GM12875 (cell line): ENCODE measurements at regions not wholly inside any gene's neighbourhood (a gene's known extent, or its start where the extent isn't known, plus 50 kb on each side); places are given as distances from the start of the nearest gene placed in this dataset.

ENCODE experiments used
- H3K4me3 ChIP-seq: one replicate; pipeline ENCODE4 v1.5.1; 2011; ENCODE audit warnings: low read depth, low read length, control low read depth
- TF ChIP-seq, protein P1 (sequence below): IDR thresholded peaks from 2 replicates; pipeline ENCODE4 v1.5.1; 2011; ENCODE audit warnings: low read depth, mild to moderate bottlenecking, control low read depth, inconsistent platforms, low read length, moderate library complexity, borderline replicate concordance; ENCODE audit not compliant: insufficient read depth

DNA sequence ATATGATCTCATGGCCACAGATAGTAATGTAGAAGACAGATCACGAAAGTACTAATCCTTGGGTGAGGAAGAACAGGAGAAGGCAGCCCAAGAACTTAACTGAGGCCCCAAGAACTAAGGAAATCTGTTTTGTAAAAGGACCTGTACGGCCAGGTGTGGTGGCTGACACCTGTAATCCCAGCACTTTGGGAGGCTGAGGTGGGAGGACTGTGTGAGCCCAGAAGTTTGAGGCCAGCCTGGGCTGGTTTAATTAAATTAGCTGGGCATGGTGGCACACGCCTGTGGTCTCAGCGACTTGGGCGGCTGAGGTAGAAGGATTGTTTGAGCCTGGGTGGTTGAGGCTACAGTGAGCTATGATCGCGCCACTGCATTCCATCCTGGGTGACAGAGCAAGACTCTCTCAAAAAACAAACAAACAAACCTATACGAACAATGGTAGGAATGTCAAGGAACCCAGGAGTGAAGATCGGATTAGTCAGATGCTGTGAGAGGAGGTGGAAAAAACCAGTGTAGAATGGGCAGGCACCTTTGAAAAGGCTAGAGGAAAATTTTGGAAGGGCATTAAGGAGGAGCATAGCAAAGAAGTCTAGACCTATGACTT is 283.8 kb upstream of the DMRT1 start:
- TF ChIP-seq, protein P1, sequence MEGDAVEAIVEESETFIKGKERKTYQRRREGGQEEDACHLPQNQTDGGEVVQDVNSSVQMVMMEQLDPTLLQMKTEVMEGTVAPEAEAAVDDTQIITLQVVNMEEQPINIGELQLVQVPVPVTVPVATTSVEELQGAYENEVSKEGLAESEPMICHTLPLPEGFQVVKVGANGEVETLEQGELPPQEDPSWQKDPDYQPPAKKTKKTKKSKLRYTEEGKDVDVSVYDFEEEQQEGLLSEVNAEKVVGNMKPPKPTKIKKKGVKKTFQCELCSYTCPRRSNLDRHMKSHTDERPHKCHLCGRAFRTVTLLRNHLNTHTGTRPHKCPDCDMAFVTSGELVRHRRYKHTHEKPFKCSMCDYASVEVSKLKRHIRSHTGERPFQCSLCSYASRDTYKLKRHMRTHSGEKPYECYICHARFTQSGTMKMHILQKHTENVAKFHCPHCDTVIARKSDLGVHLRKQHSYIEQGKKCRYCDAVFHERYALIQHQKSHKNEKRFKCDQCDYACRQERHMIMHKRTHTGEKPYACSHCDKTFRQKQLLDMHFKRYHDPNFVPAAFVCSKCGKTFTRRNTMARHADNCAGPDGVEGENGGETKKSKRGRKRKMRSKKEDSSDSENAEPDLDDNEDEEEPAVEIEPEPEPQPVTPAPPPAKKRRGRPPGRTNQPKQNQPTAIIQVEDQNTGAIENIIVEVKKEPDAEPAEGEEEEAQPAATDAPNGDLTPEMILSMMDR, result no peak

DNA sequence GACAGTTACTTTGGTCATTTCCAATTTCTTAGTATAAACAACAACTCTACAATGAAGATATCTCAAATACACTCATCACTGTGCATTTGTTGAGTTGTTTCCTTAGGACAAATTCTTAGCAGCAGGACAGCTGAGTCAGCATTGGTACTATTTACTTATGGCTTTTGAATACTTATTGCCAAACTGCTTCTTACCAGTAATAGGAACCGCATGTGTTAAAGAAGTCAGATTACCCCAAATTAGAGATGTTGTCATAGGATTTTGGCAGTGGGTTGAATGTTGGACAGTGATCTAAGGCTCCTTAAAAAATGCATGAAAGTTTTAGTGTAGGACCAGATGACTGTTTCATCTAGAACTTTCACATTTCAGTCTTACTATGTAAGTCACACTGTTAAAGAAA is 280.1 kb upstream of the DMRT1 start:
- no peak overlapping the region for H3K4me3 ChIP-seq
- TF ChIP-seq, protein P1, result no peak

More for the DNA sequence above, 283.8 kb upstream of the DMRT1 start:
- H3K4me3 ChIP-seq, result no peak overlapping the region

DNA sequence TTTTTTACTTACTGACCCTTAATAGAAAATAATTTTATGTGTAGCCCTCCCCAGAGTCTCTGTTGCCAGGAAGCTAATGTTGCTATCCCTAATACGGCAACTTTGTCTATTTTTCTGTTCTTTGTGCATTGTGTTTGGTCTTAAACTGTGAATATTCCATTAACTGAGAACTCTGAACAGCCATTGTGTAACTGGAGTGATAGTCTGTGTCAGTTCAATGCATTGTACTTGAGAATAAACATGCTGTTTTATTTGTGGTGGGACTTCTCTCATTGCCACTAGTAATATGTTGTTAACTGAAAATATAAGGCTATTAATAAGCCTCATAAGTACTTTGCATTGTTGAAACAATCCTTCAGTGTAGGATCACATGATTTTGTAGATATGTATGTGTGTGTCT is 278.3 kb upstream of the DMRT1 start:
- H3K4me3 ChIP-seq, result no peak overlapping the region
- TF ChIP-seq, protein P1, result no peak

DNA sequence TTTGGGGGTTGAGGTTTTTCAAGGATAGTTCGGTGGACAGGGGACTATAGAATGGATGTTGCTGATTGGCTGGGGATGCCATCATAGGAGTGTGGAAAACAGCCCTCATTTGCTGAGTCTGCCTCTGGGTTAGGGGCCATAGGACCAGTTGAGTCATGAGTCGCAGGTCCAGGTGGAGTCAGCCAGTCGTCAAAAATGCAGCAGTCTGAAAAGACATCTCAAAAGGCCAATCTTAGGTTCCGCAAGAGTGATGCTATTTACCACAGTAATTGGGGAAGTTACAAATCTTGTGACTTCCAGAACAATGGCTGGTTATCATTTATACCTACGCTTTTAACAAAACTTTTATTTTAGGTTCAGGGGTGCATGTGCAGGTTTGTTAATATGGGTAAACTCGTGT is 276.0 kb upstream of the DMRT1 start:
- TF ChIP-seq, protein P1, result no peak
- H3K4me3 ChIP-seq, result no peak overlapping the region

DNA sequence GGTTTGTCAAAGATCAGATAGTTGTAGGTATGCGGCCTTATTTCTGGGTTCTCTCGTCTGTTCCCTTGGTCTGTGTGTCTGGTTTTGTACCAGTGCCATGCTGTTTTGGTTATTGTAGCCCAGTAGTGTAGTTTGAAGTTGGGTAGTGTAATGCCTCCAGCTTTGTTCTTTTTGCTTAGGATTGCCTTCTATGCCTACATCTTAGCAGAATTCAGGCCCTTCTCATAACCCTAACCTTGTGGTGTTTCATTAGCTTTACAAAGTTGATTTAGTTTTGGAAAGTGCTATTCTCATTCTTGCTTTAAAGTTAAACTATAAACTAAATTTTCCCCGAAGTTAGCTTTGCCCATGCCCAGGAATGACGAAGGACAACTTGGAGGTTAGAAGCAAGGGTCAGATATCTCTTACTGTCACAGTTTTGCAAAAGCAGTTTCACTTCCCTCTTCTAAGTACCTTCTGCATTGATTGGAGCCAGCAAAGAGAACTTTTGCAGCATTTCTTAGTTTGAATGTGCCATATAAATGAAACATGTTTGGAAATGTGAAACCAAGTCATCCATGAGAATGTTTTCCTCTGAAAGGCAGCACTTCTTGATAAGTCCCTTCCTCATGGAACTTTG is 274.3 kb upstream of the DMRT1 start:
- TF ChIP-seq, protein P1, result no peak
- H3K4me3 ChIP-seq, result no peak overlapping the region

DNA sequence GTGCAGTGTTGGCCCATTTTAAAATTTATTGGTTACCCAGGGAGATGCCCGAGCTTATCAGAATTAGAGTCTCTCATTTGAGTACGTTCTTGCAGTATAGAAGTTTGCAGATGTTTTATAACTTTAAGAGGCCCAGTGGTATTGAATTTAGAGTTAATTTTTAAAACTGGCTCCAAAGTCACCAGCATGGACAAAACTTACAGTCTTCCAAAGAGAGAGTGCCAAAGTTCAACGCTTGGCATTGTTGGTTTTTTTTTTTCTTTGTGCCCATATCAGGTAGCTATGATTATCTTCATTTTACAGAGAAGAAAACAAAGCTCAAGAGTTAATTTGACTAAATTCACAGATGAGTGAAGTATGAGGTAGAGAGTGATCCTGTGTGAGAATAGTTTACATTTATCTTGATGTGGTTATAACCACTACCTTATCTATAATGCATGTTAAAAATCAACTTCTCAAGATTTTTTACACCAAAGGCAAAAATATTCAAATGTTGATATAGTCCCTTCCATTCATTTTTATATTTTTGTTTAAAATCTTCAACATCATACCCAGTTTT is 273.7 kb upstream of the DMRT1 start:
- TF ChIP-seq, protein P1, result no peak
- no peak overlapping the region for H3K4me3 ChIP-seq

DNA sequence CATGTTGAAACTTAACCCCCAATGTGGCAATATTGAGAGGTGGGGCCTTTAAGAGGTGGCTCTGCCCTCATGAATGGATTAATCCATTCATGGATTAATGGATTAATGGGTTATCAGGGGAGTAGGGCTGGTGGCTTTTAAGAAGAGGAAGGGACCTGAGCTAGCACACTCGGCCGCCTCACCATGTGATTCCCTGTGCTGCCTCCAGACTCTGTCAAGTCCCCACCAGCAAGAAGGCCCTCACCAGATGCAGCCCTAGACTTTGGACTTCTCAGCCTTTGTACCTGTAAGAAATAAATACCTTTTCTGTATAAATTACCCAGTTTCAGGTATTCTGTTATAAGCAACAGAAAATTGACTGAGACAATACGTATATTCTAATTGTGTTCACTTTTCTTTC is 272.2 kb upstream of the DMRT1 start:
- TF ChIP-seq, protein P1, result no peak
- no peak overlapping the region for H3K4me3 ChIP-seq
